GM19463 (cell line): ENCODE measurements at regions not wholly inside any gene's neighbourhood (a gene's known extent, or its start where the extent isn't known, plus 50 kb on each side); places are given as distances from the start of the nearest gene placed in this dataset.
A peak's percentile ranks its signal among the peaks of the same experiment; 100 is the strongest.
"Not testable (repeated sequence)": the region's sequence is repeated elsewhere in the genome, so short reads cannot be mapped to it uniquely, and the experiment has no call there.

Source experiments
- ATAC-seq: cut with Tn5 transposase; IDR thresholded peaks from one replicate; pipeline ENCODE4 v1.9.1; 2021; ENCODE audit warnings: mild to moderate bottlenecking, moderate library complexity; ENCODE audit not compliant: unreplicated experiment

DNA sequence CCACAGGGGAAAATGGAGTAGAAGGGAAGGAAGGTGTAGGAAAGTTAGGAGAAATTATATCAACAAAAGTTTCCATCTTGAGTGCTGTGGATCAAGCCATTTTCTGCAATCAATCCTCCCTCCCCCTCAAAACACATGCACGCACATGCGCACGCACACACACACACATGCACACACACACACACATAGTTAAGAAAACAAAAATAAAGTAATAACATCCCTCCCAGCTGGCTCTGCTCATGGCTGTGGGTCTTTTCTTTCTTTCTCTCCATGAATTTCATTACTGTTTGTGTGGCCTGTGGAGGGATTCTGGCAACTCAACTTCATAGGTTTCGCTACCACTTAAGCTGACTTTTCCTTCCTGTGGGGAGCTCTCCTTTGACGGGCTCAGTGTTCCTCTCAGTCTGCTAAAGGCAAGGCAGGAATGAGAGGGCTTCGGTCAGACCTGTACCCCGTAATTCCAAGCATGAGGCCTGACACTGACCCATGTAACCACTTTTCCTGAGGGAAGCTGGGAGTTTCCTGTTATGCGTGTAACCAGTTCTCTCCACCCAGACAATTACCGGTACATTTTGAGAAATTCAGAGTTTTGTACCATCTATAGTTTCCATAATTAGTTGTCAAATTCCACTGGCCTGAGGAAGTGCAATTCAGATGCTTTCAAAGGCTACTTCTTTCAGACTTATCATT is 79.8 kb downstream of the ZNF92 start:
- ATAC-seq, result no peak

DNA sequence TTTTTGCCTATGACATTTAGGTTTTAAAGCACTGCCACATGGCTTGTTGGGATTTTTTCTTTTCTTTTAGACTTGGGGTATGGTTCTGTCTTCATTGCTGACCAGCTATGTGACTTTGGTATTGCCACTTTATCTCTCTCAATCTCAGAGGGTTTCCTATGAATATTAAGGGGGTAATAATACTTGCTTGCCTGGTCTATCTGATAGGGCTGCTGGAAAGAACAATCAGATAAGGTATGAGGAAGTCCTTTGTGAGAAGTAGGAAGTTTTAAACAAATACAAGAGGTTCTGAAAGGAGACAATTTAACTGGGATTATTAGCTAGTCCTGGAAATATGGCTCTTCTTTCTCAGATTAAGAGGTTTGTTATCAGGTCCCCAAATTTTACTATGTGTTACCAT is 80.8 kb downstream of the ZNF92 start:
- no peak for ATAC-seq

DNA sequence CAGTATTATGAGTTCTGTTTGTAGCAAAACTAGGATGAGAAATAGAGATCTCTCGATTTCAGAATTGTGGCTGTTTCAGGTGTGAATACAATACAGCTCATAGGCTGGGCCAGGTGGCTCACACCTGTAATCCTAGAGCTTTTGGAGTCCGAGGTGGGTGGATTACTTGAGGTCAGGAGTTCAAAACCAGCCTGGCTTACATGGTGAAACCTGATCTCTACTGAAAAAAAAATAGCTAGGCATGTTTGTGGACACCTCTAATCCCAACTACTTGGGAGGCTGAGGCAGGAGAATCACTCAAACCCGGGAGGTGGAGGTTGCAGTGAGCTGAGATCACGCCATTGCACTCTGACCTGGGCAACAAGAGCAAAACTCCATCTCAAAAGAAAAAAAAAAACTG is 81.4 kb downstream of the ZNF92 start:
- ATAC-seq, result not testable (repeated sequence)

DNA sequence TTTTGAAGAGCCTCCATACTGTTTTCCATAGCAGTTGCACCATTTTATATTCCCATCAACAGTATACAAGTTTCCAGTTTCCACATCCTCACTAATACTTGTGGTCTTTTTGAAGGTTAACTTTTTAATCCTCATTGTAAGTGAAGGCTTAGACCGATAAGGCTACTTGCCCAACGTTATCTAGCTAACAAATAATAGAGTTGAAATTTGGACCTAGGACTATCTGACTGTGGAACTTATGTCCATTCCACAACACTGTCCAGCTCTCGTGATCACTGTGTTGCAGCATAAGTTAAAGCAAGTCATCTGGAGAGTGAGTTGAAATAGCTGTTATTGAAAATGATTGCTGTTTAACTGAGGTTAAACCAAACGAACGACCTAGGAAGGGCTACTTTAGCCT is 84.0 kb downstream of the ZNF92 start:
- ATAC-seq, result no peak

DNA sequence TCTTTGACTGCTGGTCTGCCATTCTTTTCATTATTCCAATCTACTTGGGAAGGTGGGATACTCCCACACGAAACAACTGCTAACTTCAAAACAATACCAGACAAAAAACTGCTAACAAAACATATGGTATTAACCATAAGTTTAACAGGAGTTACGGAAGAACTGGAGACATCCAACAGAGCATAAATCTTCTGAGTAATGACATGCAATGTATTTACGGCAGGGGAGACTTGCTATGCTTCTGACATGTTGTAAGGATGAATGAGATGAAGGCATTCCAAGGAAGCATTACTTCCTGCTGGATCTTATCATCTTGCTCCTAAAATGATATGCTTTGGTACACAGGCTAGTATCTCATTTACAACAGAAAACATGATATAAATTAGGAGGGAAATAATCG is 85.8 kb downstream of the ZNF92 start:
- ATAC-seq, result no peak

DNA sequence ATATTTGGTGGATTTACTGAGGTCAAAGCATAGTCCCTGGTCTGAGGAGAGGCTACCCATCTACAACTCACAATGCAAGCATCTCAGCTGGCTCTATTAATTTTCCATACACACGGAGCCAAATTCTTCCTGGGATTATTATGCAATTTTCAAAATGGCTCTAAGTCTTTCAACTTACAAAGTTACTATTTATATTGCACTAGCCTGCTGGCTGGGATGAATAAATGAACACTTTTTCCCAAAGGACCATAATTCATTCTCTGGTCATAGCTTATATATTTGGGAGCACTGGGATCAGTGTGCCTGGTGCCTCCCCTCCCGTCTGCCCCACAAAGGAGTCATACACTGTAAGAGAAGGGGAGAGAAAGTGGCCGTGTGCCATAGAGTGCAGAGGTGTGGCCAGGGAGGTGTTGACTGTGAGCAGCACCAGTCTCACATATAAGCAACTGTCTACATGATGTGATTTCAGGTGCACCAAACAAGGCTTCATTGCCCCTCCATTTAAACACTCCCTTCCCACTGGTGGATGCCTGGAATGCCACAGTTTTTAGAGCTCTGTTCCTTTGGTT is 88.6 kb downstream of the ZNF92 start:
- no peak for ATAC-seq

DNA sequence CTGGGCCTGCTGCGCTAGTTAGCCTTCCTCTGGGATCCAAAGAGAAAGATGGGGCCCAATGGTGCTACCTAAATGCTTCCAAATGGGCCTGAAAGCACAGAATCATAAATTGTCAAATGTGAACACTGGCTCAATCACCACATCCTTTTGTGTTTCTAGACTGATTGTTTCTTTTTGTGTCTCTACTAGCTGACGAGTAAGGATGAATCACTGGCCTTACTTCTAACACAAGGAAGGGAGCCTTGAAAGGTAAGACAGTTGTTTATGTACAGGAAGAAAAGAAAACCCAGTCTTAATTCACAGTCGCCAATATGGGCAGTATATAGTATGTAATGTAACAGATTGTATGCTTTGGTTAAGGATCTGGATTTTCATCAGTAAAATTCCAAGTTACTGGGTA is 89.5 kb downstream of the ZNF92 start:
- no peak for ATAC-seq

DNA sequence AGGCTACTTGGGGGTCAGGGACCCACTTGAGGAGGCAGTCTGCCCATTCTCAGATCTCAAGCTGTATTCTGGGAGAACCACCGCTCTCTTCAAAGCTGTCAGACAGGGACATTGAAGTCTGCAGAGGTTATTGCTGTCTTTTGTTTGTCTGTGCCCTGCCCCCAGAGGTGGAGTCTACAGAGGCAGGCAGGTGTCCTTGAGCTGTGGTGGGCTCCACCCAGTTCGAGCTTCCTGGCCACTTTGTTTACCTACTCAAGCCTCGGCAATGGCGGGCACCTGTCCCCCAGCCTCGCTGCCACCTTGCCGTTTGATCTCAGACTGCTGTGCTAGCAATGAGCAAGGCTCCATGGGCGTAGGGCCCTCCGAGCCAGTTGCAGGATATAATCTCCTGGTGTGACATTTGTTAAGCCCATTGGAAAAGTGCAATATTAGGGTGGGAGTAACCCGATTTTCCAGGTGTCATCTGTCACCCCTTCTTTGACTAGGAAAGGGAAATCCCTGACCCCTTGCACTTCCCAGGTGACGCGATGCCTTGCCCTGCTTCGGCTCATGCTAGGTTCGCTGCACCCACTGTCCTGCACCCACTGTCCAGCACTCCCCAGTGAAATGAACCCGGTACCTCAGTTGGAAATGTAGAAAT is 96.4 kb downstream of the ZNF92 start:
- not testable (repeated sequence) for ATAC-seq

DNA sequence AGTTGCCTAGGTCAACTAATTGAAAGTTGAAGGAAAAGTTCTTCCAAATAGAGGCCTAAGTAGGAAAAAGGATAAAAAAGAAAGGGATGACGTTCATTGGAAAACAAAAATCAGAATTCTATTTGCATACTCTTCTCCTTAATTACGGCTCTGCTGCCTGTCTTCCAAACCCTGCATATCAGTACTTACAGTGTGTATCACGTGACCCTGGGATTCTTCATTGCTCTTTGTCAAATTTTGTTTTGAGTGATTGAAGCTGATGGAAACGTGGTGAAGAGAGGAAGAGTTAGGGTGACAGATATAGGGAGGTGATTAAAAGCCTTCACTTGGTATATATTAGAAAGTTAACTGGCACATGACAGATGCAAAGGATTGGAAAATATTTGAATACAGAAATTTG is 97.9 kb downstream of the ZNF92 start:
- ATAC-seq, result no peak

DNA sequence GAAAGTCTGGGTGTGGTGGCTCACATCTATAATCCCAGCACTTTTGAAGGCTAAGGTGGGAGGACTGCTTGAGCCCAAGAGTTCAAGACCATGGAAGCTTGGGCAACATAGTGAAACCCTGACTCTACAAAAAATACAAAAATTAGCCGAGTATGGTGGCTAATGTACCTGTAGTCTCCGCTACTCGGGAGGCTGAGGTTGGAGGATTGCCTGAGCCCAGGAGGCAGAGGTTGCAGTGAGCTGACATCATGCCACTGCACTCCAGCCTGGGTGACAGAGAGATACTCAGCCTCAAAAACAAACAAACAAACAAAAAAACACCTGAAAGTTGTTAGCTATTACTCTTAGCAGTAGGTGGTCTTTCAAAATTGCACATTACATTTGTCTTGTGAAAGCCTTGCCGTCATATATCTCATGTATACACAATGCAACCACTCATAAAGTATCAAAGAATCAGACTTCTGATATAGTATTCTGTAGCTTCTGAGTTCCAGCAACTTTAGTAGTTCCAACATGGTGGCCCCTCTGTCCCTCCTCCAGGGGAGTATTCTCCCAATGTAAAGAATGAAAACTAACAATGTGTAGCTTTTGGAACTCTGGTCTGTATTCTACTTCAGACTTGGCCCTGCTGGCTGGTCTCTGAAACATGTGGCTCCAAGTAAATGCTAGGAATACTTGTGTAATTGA is 101.5 kb downstream of the ZNF92 start:
- no peak for ATAC-seq

DNA sequence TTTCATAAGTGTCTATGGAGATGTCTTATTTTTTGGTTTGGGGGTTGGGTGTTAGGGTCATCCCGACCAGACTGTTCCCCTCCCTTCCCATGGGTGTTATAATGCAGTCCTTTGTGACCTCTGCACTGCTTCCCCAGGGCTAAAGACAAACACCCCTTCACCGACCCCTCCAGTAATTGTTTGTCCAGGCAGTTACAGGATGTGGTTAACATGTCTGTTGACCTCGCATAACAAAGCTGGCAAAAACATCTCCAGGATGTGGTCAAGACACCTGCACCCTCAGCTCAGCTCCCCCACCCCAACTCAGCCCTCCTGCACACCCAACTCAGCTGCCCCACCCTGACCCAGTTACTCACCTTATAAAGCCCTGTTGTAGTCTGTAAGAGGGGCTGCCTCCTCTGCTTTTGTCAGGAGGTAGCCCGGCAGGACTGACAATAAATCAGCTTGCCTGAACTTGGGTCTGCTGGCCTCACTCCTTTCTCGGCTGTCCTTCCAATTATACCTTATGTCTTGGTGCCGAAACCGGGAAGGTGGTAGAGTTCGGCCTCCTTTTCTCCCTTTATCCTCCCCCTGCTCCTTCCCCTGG is 102.2 kb downstream of the ZNF92 start:
- peak; percentile 95 for ATAC-seq

DNA sequence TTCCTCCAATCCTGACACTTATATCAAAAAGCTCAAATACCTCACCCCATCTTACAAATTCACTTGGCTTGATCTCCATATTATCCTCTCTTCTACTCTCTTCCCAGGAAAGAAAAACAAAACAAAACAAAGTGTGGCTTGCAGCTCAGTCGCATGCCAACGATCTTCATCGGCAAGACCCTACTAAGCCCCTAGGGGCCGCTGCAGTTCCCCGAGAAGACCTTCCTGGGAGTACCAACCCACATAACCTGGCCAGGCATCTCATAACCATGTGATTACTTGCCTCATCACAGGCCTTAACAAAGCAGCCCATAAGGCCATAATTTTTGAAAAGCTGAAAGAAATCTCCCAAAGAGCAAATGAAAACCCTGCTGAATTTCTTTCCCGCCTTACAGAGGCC is 103.7 kb downstream of the ZNF92 start:
- no peak for ATAC-seq

DNA sequence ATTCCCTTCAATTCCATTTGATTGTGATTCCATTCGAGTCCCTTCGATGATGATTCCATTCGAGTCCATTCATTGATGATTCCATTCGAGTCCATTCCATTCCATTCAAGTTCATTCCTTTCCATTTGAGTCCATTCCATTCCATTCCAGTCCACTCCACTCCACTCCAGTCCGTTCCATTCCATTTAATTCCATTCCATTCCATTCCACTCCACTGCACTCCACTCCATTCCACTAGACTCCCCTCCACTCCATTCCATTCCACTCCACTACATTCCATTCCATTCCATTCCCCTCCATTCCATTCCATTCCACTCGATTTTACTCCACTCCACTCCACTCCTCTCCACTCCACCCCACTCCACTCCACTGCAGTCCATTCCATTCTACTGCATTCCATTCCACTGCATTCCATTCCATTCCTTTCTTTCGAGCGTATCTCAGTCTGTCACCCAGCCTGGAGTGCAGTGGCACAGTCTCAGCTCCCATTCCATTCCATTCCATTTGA is 115.7 kb downstream of the ZNF92 start:
- ATAC-seq, result no peak

DNA sequence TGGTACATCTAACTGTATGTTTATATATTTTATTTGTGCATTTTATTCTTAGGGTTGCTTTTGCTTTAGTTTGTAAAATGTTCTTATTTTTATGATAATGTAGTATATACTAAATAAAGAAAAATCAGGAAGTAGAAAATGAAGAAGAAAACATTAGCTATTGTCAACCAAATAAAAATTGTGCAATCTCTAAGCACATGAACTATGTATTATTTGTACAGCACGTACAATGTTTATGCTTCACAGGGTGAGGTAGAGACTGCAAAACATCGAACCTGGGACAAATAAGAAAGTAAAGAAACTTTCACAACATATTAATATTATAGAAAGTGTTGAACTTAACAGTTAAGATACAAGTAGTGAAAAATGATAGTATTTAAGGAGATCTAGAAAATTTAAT is 123.0 kb downstream of the ZNF92 start:
- not testable (repeated sequence) for ATAC-seq

DNA sequence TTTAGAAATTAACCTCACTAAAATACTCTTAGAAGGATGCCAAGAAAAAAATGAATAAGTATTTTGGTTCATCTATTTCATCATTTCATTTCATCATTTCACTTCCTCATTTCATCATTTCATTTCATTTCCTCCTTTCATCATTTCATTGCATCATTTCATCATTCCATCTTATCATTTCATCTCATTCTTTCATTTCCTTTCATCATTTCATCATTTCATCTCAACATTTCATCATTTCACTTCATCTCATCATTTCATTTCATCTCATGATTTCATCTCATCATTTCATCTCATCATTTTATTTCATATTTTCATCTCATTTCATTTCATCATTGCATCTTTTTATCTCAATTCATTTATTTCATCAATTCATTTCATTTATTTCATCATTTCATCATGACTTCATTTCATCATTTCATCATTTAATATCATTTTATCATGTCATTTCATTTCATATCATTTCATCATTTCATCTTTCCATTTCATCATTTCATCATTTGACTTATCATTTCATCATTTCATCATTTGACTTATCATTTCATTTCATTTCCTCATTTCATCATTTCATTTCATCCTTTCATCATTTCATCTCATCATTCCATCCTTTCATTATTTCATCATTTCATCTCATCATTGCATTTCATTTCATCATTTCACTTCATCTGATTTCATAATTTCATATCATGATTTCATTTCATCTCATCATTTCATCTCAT is 129.9 kb downstream of the ZNF92 start:
- no peak for ATAC-seq

DNA sequence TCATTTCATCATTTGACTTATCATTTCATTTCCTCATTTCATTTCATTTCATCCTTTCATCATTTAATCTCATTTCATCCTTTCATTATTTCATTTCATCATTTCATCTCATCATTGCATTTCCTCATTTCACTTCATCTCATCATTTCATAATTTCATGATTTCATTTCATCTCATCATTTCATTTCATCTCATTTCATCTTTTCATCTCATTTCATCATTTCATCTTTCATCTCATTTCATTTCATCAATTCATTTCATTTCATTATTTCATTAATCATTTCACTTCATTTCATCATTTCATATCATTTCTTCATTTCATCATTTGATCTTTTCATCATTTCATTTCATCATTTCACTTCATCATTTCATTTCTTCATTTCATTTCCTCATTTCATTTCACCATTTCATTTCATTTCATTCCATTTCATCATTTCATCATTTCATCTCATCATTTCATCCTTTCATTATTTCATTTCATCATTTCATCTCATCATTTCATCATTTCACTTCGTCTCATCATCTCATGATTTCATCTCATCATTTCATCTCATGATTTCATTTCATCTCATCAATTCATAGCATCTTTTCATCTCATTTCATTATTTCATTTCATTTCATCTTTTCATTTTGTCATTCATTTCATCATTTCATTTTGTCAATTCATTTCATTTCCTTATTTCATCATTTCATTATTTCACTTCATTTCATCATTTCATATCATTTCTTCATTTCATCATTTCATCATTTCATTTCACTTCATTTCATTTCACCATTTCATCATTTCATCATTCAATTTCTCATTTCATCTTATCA is 131.1 kb downstream of the ZNF92 start:
- not testable (repeated sequence) for ATAC-seq

DNA sequence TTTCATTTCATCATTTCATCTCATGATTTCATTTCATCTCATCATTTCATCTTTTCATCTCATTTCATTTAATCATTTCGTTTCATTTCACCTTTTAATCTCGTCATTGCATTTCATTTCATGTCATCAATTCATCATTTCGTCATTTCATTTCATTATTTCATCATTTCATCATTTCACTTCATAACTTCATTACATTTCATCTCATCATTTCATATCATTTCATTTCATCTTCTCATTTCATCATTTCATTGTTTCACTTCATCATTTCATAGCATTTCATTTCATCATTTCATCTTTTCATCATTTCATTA is 131.6 kb downstream of the ZNF92 start:
- not testable (repeated sequence) for ATAC-seq

DNA sequence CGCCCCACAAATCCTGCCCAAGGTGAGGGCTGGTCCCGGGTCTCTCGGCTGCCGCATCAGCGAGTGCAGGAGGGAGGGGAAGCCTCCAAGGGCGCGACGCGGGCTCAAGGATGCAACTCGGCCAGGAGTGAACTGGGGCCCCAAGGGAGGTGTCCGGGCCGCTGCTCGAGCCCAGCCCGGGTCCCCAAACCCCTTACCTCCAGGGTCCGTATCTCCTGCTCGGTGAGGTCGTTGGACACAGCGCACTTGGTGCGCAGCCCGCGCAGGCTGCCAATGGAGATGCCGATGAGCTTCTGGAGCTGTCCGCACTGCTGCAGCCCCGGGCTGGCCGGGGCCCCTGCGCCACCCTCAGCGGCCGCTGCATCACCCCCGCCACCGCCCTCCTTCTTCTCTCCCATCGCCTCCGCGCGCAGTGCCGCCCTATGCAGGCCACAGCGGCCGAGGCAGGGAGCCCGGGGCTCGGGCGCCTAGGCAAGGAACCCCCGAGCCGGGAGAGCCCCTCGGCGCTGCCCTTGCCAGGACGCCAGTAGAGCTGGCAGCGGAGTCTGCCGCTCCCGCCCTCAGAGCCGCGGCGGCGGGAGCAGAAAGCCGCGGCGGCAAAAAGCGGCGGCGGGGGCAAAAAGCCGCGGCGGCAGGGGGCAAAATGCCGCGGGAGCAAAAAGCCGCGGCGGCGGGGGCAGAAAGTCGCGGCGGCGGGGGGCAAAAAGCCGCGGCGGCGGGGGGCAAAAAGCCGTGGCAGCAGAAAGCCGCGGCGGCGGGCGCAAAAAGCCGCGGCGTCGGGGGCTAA is 135.1 kb downstream of the ZNF92 start:
- not testable (repeated sequence) for ATAC-seq
